GM18498 (cell line): ENCODE measurements at regions not wholly inside any gene's neighbourhood (a gene's known extent, or its start where the extent isn't known, plus 50 kb on each side); places are given as distances from the start of the nearest gene placed in this dataset.
A peak's percentile ranks its signal among the peaks of the same experiment; 100 is the strongest.
"Not testable (repeated sequence)": the region's sequence is repeated elsewhere in the genome, so short reads cannot be mapped to it uniquely, and the experiment has no call there.

ENCODE experiments used
- ATAC-seq: cut with Tn5 transposase; IDR thresholded peaks from one replicate; pipeline ENCODE4 v1.9.1; 2021; ENCODE audit warnings: mild to moderate bottlenecking, moderate library complexity; ENCODE audit not compliant: unreplicated experiment

GRCh38 chr1:144140243-144140642, 168.5 kb upstream of the FAM72C start:
- ATAC-seq, result not testable (repeated sequence)

- not testable (repeated sequence) for ATAC-seq
Measured at GRCh38 chr1:144105006-144105405, 133.2 kb upstream of the FAM72C start.

- ATAC-seq, result not testable (repeated sequence)
Measured at GRCh38 chr1:144104000-144104677, 132.4 kb upstream of the FAM72C start.

- not testable (repeated sequence) for ATAC-seq
Measured at GRCh38 chr1:144103156-144103880, 131.5 kb upstream of the FAM72C start.

GRCh38 chr1:144102046-144102745, 130.4 kb upstream of the FAM72C start:
- ATAC-seq, result not testable (repeated sequence)

GRCh38 chr1:144101397-144102045, 129.7 kb upstream of the FAM72C start:
- no peak for ATAC-seq

GRCh38 chr1:144077167-144077841, 105.5 kb upstream of the FAM72C start:
- ATAC-seq, result not testable (repeated sequence)

GRCh38 chr1:144076646-144077045, 104.9 kb upstream of the FAM72C start:
- ATAC-seq, result not testable (repeated sequence)

- not testable (repeated sequence) for ATAC-seq
Measured at GRCh38 chr1:144070394-144071053, 98.7 kb upstream of the FAM72C start.

GRCh38 chr1:144067042-144067441, 95.3 kb upstream of the FAM72C start:
- not testable (repeated sequence) for ATAC-seq

- not testable (repeated sequence) for ATAC-seq
Measured at GRCh38 chr1:144066071-144066813, 94.5 kb upstream of the FAM72C start.

- not testable (repeated sequence) for ATAC-seq
Measured at GRCh38 chr1:144065299-144066060, 93.7 kb upstream of the FAM72C start.

GRCh38 chr1:144049365-144049764, 77.6 kb upstream of the FAM72C start:
- ATAC-seq, result not testable (repeated sequence)

GRCh38 chr1:144046645-144047044, 74.9 kb upstream of the FAM72C start:
- not testable (repeated sequence) for ATAC-seq

- peak; percentile 56 for ATAC-seq
Measured at GRCh38 chr1:144045751-144046546, 74.2 kb upstream of the FAM72C start.

GRCh38 chr1:144042251-144042650, 70.5 kb upstream of the FAM72C start:
- not testable (repeated sequence) for ATAC-seq

- not testable (repeated sequence) for ATAC-seq
Measured at GRCh38 chr1:144040293-144040692, 68.5 kb upstream of the FAM72C start.

- not testable (repeated sequence) for ATAC-seq
Measured at GRCh38 chr1:144034045-144034444, 62.3 kb upstream of the FAM72C start.
